ENCODE measurements at regions not wholly inside any gene's neighbourhood (a gene's known extent, or its start where the extent isn't known, plus 50 kb on each side); places are given as distances from the start of the nearest gene placed in this dataset.

- H3K27ac ChIP-seq, result no peak overlapping the region
Observed at GRCh38 chr9:86749894-86750255, 197.4 kb downstream of the GAS1 start.

GRCh38 chr9:86749161-86749893, 198.0 kb downstream of the GAS1 start:
- no peaks in the 10 kb centered on the region for H3K27me3 ChIP-seq (replicated peaks; ENCODE audit: insufficient read depth)
- H3K27ac ChIP-seq, result no peak overlapping the region
- TF ChIP-seq CTCF (IDR thresholded peaks at IDR 0.05), result no peak
- DNase-seq (ENCODE audit: low spot score) (no peak), ATAC-seq (ENCODE audit: insufficient number of reproducible peaks, low FRiP score, low read depth) (no peak)
- no peaks in the 10 kb centered on the region for H3K4me1 ChIP-seq (ENCODE audit: control insufficient read depth in 1 of 2, low read depth in 2 of 2)
- H3K4me3 ChIP-seq, result no peak overlapping the region
- H3K9me3 ChIP-seq, result no peaks in the 10 kb centered on the region
- no peaks in the 10 kb centered on the region for H3K36me3 ChIP-seq

More at GRCh38 chr9:86749894-86750255, 197.4 kb downstream of the GAS1 start:
- Histone ChIP-seq H3K9me3 (no peaks in the 10 kb centered on the region), H3K4me3 (no peak overlapping the region), H3K27me3 (replicated peaks; ENCODE audit: insufficient read depth) (no peaks in the 10 kb centered on the region), H3K36me3 (no peaks in the 10 kb centered on the region), H3K4me1 (ENCODE audit: control insufficient read depth in 1 of 2, low read depth in 2 of 2) (no peaks in the 10 kb centered on the region)
- ATAC-seq (ENCODE audit: insufficient number of reproducible peaks, low FRiP score, low read depth) (no peak), DNase-seq (ENCODE audit: low spot score) (no peak)
- TF ChIP-seq CTCF (IDR thresholded peaks at IDR 0.05), result no peak

GRCh38 chr9:86747711-86748110, 199.6 kb downstream of the GAS1 start:
- no peak for DNase-seq (ENCODE audit: low spot score)
- H3K27me3 ChIP-seq (replicated peaks; ENCODE audit: insufficient read depth), result no peaks in the 10 kb centered on the region
- no peaks in the 10 kb centered on the region for H3K36me3 ChIP-seq
- no peak for ATAC-seq (ENCODE audit: insufficient number of reproducible peaks, low FRiP score, low read depth)
- no peak overlapping the region for H3K27ac ChIP-seq
- H3K4me3 ChIP-seq, result no peak overlapping the region
- no peaks in the 10 kb centered on the region for H3K4me1 ChIP-seq (ENCODE audit: control insufficient read depth in 1 of 2, low read depth in 2 of 2)
- TF ChIP-seq CTCF (IDR thresholded peaks at IDR 0.05), result no peak
- H3K9me3 ChIP-seq, result no peaks in the 10 kb centered on the region

GRCh38 chr9:86741311-86742208, 205.7 kb downstream of the GAS1 start:
- Histone ChIP-seq H3K27me3 (replicated peaks; ENCODE audit: insufficient read depth) (no peaks in the 10 kb centered on the region), H3K27ac (no peak overlapping the region), H3K4me3 (no peak overlapping the region), H3K9me3 (no peaks in the 10 kb centered on the region), H3K4me1 (ENCODE audit: control insufficient read depth in 1 of 2, low read depth in 2 of 2) (no peaks in the 10 kb centered on the region), H3K36me3 (no peaks in the 10 kb centered on the region)
- DNase-seq (ENCODE audit: low spot score) (no peak), ATAC-seq (ENCODE audit: insufficient number of reproducible peaks, low FRiP score, low read depth) (no peak)
- no peak for TF ChIP-seq CTCF (IDR thresholded peaks at IDR 0.05)

GRCh38 chr9:86735772-86736458, 211.4 kb downstream of the GAS1 start:
- H3K4me1 ChIP-seq (ENCODE audit: control insufficient read depth in 1 of 2, low read depth in 2 of 2), result peaks cover 14 to 37% of the 10 kb centered on the region in 2 donors
- no peak overlapping the region for H3K4me3 ChIP-seq
- H3K9me3 ChIP-seq, result no peaks in the 10 kb centered on the region
- ATAC-seq (ENCODE audit: insufficient number of reproducible peaks, low FRiP score, low read depth), result no peak
- no peak for DNase-seq (ENCODE audit: low spot score)
- H3K36me3 ChIP-seq, result no peaks in the 10 kb centered on the region
- no peak overlapping the region for H3K27ac ChIP-seq
- H3K27me3 ChIP-seq (replicated peaks; ENCODE audit: insufficient read depth), result no peaks in the 10 kb centered on the region
- TF ChIP-seq CTCF (IDR thresholded peaks at IDR 0.05), result no peak

Data from thoracic aorta (tissue), 2 donors.